SU-DHL-6 (cell line): ENCODE measurements at regions not wholly inside any gene's neighbourhood (a gene's known extent, or its start where the extent isn't known, plus 50 kb on each side); places are given as distances from the start of the nearest gene placed in this dataset.

Source experiments
- H2AFZ ChIP-seq: fragments of 200-600 bp; sonication (generic); 2 replicates; pipeline ENCODE4 v1.6.1; 2014; ENCODE audit warnings: low read depth, mild to moderate bottlenecking, moderate library complexity, mixed read lengths, antibody characterized with exemption, low read length; ENCODE audit not compliant: severe bottlenecking
- H3F3A ChIP-seq: fragments of 200-600 bp; shearing (Covaris generic); 2 replicates; pipeline ENCODE4 v1.6.0; 2016; ENCODE audit warnings: antibody characterized with exemption, mild to moderate bottlenecking; ENCODE audit not compliant: insufficient read depth
- H3K27ac ChIP-seq: fragments of 200-600 bp; sonication (generic); 2 replicates; pipeline ENCODE4 v1.5.1; 2016; ENCODE audit warnings: low read depth, mild to moderate bottlenecking, low read length, moderate library complexity, mixed read lengths
- H3K27me3 ChIP-seq: fragments of 200-600 bp; sonication (generic), shearing (Covaris generic); 2 replicates; pipeline ENCODE4 v1.6.0; 2014; ENCODE audit warnings: mild to moderate bottlenecking, low read length
- H3K36me3 ChIP-seq: fragments of 200-600 bp; sonication (generic); 2 replicates; pipeline ENCODE4 v1.6.1; 2014; ENCODE audit warnings: mild to moderate bottlenecking, low read length, mixed read lengths
- H3K4me2 ChIP-seq: fragments of 300-600, 200-600 bp; shearing (Covaris generic), sonication (generic); 2 replicates; pipeline ENCODE4 v1.6.0; 2014; ENCODE audit warnings: low read length, low read depth, mild to moderate bottlenecking; ENCODE audit not compliant: poor library complexity, severe bottlenecking
- H3K4me3 ChIP-seq: fragments of 200-600 bp; sonication (generic); 2 replicates; pipeline ENCODE4 v1.5.1; 2014; ENCODE audit warnings: antibody characterized with exemption, low read length, mild to moderate bottlenecking, mixed read lengths; ENCODE audit not compliant: insufficient read depth, poor library complexity, severe bottlenecking
- H3K79me2 ChIP-seq: fragments of 200-600 bp; sonication (generic); 2 replicates; pipeline ENCODE4 v1.6.1; 2014; ENCODE audit warnings: mild to moderate bottlenecking, low read length, moderate library complexity; ENCODE audit not compliant: insufficient read depth
- H3K9ac ChIP-seq: fragments of 200-600 bp; sonication (generic); 2 replicates; pipeline ENCODE4 v1.7.0; 2014; ENCODE audit warnings: mild to moderate bottlenecking, low read length
- H3K9me2 ChIP-seq: fragments of 200-600 bp; sonication (generic); replicated peaks from 2 replicates; pipeline ENCODE4 v1.6.1; 2014; ENCODE audit warnings: low read length; ENCODE audit not compliant: insufficient read depth
- H3K9me3 ChIP-seq: fragments of 200-600 bp; sonication (generic); 2 replicates; pipeline ENCODE4 v1.6.1; 2014; ENCODE audit warnings: low read length, mixed read lengths; ENCODE audit not compliant: insufficient read depth
- H4K20me1 ChIP-seq: fragments of 200-600 bp; sonication (generic); 2 replicates; pipeline ENCODE4 v1.6.1; 2014; ENCODE audit warnings: low read depth, mild to moderate bottlenecking, antibody characterized with exemption, low read length, moderate library complexity, mixed read lengths
- EZH2phosphoT487 ChIP-seq: fragments of 200-600 bp; sonication (generic), shearing (Covaris generic); conservative IDR thresholded peaks from 2 replicates; pipeline ENCODE4 v1.6.1; 2018; ENCODE audit warnings: mild to moderate bottlenecking, antibody characterized with exemption, low read length, moderate library complexity, mixed read lengths
- TF ChIP-seq, protein P1 (sequence below): fragments of 200-600 bp; sonication (generic); IDR thresholded peaks from one replicate; pipeline ENCODE4 v1.5.1; 2017; ENCODE audit warnings: antibody characterized with exemption, mild to moderate bottlenecking, low read length, moderate library complexity; ENCODE audit not compliant: insufficient read depth, poor library complexity, severe bottlenecking

- TF ChIP-seq, protein P1, sequence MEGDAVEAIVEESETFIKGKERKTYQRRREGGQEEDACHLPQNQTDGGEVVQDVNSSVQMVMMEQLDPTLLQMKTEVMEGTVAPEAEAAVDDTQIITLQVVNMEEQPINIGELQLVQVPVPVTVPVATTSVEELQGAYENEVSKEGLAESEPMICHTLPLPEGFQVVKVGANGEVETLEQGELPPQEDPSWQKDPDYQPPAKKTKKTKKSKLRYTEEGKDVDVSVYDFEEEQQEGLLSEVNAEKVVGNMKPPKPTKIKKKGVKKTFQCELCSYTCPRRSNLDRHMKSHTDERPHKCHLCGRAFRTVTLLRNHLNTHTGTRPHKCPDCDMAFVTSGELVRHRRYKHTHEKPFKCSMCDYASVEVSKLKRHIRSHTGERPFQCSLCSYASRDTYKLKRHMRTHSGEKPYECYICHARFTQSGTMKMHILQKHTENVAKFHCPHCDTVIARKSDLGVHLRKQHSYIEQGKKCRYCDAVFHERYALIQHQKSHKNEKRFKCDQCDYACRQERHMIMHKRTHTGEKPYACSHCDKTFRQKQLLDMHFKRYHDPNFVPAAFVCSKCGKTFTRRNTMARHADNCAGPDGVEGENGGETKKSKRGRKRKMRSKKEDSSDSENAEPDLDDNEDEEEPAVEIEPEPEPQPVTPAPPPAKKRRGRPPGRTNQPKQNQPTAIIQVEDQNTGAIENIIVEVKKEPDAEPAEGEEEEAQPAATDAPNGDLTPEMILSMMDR, result no peak
- no peak for TF ChIP-seq EZH2phosphoT487
- no peaks in the 10 kb centered on the region for H3K9me2 ChIP-seq
- H3K27ac ChIP-seq, result no peak overlapping the region
Measured at GRCh38 chr6:6941201-6941600, 166.6 kb upstream of the RREB1 start.

DNA sequence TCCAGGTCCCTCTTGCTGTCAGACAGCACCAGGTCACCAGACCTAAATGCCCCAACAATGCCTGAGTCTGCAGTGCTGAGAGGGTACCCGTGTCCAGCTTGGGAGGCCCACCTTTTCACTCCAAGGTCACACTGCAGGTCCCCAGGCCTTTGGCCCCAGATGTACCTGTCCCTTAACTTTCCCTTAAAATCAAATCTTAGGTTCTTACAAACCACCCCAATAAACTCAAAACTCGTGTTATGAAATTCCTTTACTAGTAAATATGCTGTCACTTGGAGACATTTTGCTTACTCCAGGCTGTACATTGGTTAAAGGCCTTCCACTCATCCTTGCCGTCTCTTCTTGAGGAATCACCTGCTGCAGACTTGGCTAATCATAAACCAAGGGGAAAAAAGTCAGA lies 165.7 kb upstream of the RREB1 start:
- Histone ChIP-seq H3K4me3 (no peak overlapping the region), H3K27ac (no peak overlapping the region), H2AFZ (no peak overlapping the region), H3K9me2 (no peaks in the 10 kb centered on the region), H3K79me2 (no peaks in the 10 kb centered on the region), H3K36me3 (no peaks in the 10 kb centered on the region), H4K20me1 (no peaks in the 10 kb centered on the region), H3K27me3 (no peaks in the 10 kb centered on the region), H3K9ac (no peak overlapping the region), H3K9me3 (no peaks in the 10 kb centered on the region), H3K4me2 (no peak overlapping the region), H3F3A (no peaks in the 10 kb centered on the region)
- TF ChIP-seq, protein P1, result no peak
- TF ChIP-seq EZH2phosphoT487, result no peak

More at GRCh38 chr6:6941201-6941600, 166.6 kb upstream of the RREB1 start:
- H3K79me2 ChIP-seq, result no peaks in the 10 kb centered on the region
- no peaks in the 10 kb centered on the region for H3K9me3 ChIP-seq
- no peaks in the 10 kb centered on the region for H3K27me3 ChIP-seq
- H3K36me3 ChIP-seq, result no peaks in the 10 kb centered on the region
- no peak overlapping the region for H3K4me3 ChIP-seq
- H2AFZ ChIP-seq, result no peak overlapping the region
- H3K9ac ChIP-seq, result no peak overlapping the region
- no peak overlapping the region for H3K4me2 ChIP-seq
- no peaks in the 10 kb centered on the region for H4K20me1 ChIP-seq
- H3F3A ChIP-seq, result no peaks in the 10 kb centered on the region

GRCh38 chr6:6942831-6943230 lies 164.9 kb upstream of the RREB1 start:
- H4K20me1 ChIP-seq, result no peaks in the 10 kb centered on the region
- H3K4me3 ChIP-seq, result no peak overlapping the region
- H3K9me3 ChIP-seq, result no peaks in the 10 kb centered on the region
- H3K27ac ChIP-seq, result no peak overlapping the region
- H3K9me2 ChIP-seq, result no peaks in the 10 kb centered on the region
- no peaks in the 10 kb centered on the region for H3K27me3 ChIP-seq
- TF ChIP-seq EZH2phosphoT487, result no peak
- TF ChIP-seq, protein P1, result no peak
- H3K79me2 ChIP-seq, result no peaks in the 10 kb centered on the region
- H3K9ac ChIP-seq, result no peak overlapping the region
- H3F3A ChIP-seq, result no peaks in the 10 kb centered on the region
- H3K36me3 ChIP-seq, result no peaks in the 10 kb centered on the region
- H2AFZ ChIP-seq, result no peak overlapping the region
- no peak overlapping the region for H3K4me2 ChIP-seq

DNA sequence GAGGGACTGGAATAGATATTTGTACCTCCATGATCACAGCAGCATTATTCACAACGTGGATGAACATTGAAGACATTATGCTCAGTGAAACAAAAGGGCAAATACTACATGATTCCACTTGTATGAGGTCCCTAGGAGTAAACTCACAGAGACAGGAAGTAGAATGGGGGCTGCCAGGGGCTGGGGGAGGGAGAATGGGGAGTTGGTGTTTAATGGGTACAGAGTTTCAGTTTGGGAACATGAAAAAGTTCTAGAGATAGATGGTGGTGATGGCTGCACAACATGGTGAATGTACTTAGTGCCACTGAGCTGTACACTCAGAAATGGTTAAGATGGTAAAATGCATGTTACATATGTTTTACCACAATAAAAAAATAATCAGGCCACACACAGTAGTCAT lies 164.3 kb upstream of the RREB1 start:
- Histone ChIP-seq H3K36me3 (no peaks in the 10 kb centered on the region), H3K79me2 (no peaks in the 10 kb centered on the region), H3K9me2 (no peaks in the 10 kb centered on the region), H3K9ac (no peak overlapping the region), H3F3A (no peaks in the 10 kb centered on the region), H2AFZ (no peak overlapping the region), H3K4me2 (no peak overlapping the region), H4K20me1 (no peaks in the 10 kb centered on the region), H3K27ac (no peak overlapping the region), H3K9me3 (no peaks in the 10 kb centered on the region), H3K27me3 (no peaks in the 10 kb centered on the region), H3K4me3 (no peak overlapping the region)
- TF ChIP-seq EZH2phosphoT487, result no peak
- TF ChIP-seq, protein P1, result no peak
